GM19438 (cell line): ENCODE measurements at regions not wholly inside any gene's neighbourhood (a gene's known extent, or its start where the extent isn't known, plus 50 kb on each side); places are given as distances from the start of the nearest gene placed in this dataset.
"Not testable (repeated sequence)": the region's sequence is repeated elsewhere in the genome, so short reads cannot be mapped to it uniquely, and the experiment has no call there.

Experiments used
- ATAC-seq: cut with Tn5 transposase; IDR thresholded peaks from one replicate; pipeline ENCODE4 v1.9.1; 2021; ENCODE audit warnings: low read depth; ENCODE audit not compliant: unreplicated experiment

DNA sequence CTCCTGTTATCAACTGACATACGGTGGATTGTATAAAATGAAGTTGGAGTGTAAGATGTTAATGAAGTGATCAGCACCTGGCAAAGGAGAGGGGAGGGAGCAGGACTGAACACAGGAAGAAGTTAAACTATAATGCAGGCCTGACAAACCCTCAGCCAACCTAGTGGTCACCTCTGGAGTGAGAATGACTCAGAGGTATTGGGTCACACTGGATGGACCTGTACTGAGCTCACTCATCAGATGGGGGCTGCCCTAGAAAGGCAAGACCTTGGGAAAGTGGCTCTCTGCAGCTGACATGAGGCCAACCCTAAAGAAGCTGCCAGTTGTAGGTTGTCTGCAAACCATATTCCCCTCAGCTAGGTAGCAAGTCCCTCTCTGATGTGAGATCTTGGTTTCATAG, 193.3 kb upstream of the HTR1E start:
- no peak for ATAC-seq

DNA sequence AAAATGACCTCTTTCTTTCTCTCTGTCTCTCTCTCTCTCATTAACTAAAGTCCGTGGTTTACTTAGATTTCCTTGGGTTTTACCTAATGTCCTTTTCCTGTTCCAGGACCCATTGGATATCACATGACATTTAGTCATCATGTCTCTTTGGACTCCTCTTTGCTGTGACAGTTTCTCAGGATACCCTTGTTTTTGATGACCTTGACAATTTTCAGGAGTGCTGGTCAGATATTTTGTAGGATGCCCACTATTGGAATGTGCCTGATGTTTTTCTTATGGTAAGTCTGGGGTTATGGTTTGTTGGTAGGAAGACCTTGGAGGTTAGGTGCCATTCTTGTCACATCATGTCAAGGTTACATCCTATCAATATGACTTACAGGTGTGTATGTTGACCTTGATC, 199.2 kb upstream of the HTR1E start:
- no peak for ATAC-seq

DNA sequence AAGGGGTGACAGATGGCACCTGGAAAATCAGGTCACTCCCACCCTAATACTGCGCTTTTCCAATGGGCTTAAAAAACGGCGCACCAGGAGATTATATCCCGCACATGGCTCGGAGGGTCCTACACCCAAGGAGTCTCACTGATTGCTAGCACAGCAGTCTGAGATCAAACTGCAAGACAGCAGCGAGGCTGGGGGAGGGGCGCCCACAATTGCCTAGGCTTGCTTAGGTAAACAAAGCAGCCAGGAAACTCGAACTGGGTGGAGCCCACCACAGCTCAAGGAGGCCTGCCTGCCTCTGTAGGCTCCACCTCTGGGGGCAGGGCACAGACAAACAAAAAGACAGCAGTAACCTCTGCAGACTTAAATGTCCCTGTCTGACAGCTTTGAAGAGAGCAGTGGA, 205.7 kb upstream of the HTR1E start:
- not testable (repeated sequence) for ATAC-seq

DNA sequence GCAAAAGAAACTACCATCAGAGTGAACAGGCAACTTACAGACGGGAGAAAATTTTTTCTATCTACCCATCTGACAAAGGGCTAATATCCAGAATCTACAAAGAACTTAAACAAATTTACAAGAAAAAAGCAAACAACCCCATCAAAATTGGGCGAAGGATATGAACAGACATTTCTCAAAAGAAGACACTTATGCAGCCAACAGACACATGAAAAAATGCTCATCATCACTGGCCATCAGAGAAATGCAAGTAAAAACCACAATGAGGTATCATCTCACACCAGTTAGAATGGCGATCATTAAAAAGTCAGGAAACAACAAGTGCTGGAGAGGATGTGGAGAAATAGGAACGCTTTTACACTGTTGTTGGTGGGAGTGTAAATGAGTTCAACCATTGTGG, 206.6 kb upstream of the HTR1E start:
- not testable (repeated sequence) for ATAC-seq

DNA sequence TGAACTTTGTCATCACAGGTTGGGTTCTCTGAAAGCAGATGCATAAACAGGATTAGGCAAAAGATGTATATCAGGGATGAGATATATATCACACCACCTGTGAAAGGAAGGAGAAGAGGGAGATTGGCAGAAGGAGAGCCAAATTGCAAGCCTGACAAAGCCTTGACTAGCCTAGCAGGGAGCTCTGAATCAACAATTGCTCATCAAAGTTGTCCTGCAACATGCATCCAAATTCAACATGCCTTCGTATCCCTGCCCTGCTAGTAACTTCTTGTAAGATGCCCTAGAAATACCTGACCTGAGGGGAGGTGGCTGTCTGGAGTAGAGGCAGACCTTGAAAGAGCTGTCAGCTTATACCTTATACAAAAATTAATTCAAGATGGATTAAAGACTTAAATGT, 207.1 kb upstream of the HTR1E start:
- ATAC-seq = no peak

DNA sequence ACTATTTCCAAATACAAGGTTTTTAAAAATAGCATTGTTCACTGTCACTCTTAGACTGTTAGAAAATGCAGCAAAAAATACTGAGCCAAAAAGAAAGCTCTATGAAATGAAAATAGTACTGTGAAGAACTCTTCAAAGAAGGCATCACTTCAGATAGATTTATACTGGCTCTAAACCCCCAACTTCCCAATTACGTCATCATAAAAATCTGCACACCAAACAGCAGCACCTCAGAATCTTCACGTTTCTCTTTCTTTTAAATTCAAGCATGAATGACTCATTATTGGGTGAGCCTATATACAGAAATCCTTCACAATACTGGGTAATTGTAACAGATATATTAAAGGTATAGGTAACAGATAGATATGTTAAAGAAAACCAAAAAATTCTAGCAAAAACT, 208.4 kb upstream of the HTR1E start:
- no peak for ATAC-seq

DNA sequence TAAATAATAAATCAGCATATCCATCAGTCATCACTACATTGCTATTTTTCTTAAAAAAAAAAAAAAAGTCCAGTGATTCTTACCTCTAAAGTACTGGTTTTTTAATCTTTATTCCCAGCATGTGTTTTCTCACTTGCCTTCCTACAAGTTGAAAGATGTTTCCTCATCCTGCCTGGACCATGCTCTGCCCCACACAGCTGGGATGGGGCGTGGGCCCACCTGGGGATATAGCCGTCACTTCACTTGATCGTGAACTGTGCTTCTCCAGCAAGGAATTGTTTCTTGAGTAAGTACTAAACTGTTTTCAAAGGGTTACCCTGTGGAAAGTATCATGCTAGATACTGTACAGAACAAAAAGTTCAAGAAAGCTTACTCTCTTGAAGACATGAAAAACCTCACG, 212.6 kb upstream of the HTR1E start:
- ATAC-seq = no peak

DNA sequence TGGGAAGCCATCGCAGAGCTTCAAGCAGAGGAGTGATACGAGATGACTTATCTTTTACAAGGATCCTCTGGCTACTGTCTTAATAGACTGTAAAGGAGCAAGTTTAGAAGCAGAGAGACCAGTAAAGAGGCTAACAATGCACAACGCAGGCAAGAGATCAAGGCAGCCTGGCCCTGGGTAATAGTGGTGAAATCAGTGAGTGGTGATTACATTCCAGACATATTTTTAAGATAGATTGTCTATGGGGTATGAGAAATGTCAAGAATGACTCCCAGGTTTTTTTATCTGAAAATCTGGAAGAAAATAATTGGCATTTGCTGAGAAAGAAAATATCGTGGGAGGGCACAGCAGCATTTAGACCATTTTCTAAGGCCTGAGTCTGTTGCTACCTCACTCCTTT, 213.6 kb upstream of the HTR1E start:
- ATAC-seq = no peak

DNA sequence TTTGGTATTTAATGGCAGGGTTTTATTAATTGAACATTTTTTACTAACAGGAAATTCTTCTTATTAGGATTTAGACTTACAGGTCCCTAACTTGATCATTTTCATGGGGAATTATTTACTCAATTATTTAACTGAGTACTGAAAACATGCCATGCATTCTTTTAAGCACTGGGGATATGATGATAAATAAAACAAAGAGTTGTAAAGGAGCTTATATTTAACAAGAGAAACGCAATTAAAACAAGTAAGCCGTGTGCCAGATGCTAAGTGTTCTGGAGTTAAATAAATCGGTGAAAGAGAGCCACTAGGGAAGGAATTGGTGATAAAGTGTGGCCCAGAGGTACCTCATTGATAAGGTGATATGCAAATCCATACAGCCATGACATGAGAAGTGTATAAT, 214.2 kb upstream of the HTR1E start:
- no peak for ATAC-seq

DNA sequence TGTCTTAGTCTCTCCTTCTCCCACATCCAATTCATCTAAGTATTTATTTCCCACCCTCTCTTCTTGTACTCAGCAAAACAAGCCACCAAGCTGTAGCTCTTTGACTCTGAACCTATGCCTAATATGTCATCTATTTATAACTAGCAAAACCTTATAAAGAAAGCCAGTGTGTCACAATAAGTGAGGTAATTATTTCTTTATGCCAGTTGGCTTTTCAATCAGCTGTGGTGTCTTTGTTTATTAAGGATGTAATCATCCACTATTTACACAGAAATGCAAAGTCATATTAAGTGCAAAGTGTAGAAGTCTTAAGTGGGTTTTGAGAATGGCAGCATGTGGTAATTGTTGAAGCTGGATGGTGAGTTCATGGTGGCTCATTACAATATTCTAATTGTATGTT, 215.2 kb upstream of the HTR1E start:
- no peak for ATAC-seq

DNA sequence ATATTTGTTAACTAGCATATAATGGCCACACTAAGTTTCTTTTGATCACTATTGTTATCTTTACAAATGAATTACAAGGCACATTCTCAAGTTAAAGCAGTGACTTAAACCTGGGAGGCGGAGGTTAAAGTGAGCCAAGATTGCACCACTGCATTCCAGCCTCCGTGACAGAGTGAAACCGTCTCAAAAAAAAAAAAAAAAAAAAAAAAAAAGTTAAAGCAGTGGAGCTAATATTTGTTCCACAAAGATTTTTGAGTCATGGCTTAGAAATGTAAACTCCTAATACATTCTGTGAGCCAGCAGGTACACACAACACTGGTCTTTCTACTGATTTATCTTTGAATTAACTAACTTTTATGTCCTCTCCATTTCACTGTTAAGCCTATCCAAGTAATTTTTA, 221.7 kb upstream of the HTR1E start:
- no peak for ATAC-seq

DNA sequence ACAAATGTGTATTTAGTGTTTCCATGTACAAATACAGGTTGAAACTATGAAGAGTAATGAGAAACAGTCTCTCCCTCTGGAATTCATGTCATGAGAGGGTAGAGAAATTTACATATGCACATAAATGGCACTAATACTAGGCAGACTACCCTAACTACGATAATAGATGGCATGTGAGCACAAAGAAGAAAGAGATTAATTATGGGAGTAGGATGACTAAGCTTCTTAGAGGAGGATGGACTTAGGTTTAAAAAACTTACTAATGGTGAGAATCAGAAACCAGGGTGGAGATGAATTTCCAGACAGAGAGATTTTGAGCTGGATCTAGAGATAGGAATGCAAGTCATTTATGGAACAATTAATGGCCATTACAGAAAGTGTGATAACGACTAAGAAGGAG, 225.3 kb upstream of the HTR1E start:
- ATAC-seq = no peak

DNA sequence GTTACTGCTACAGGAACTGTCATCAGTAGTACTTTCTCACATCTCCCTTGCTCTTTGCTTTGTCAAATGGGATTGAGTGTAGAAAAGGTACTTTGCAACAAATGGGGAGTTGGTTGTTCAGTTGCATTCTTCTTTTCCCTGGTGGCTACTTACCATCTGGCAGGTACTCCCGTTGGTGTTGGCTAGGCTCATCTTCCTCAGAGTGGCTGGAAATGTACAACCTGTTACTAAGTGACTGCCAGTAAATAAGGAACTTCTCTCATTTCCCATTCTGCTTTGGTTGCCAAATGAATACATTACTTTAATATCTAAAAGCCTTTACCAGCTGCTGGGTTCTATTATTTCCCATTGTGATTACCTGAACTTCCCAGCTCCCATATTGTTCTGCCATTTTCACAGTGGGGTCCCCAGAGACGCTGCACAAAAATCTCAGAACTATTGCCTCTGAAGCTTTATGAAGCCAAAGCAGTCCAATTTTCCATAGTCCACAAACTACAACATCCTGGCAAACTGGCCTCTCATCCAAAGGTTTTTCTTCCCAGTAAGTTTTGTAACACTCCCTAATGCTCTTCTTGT, 229.7 kb upstream of the HTR1E start:
- no peak for ATAC-seq

DNA sequence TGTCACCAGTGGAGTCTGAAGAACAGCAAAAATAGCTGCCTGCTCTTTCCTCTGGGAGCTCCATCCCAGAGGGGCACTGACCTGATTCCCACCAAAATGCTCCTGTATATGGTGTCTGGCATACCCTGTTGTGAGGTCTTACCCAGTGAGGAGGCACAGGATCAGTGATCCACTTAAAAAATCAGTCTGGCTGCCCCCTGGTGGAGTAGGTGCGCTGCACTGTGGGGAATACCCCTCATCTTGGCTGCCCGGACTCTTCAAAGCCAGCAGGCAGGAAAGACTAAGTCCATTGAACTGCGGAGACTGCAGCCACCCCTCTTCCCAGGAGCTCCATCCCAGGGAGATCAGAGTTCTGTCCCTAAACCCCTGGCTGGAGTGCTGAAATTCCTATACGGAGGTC, 230.9 kb upstream of the HTR1E start:
- no peak for ATAC-seq

DNA sequence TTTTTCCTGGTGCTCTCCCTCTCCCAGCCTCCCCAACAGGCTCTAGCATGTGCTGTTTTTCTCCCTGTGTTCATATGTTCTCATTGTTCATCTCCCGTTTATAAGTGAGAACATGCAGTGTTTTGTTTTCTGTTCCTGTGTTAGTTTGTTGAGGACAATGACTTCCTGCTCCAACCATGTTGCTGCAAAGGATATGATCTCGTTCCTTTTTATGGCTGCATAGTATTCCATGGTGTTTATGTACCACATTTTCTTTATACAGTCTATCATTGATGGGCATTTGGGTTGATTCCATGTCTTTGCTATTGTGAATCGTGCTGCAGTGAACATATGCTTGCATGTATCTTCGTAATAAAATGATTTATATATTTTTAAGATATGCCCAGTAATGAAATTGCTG, 236.1 kb upstream of the HTR1E start:
- ATAC-seq = not testable (repeated sequence)

DNA sequence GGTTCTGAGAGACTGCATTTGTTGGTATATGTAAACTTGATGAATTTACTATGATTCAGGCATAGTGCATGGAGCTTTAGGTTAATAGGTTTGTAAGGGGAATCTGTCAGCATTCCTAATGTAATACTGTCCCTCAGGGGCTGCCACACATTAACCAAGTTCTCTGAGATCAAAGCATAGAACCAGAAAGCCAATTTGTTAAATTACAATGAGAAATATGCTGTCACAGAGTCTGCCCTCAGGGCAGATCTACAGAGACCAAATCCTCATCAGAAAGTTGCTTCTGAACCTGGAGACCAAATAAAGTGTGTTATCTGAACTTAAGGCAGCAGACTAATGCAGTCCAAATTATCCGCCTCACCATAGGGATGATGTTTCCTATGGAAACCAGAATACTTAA, 250.8 kb upstream of the HTR1E start:
- no peak for ATAC-seq

DNA sequence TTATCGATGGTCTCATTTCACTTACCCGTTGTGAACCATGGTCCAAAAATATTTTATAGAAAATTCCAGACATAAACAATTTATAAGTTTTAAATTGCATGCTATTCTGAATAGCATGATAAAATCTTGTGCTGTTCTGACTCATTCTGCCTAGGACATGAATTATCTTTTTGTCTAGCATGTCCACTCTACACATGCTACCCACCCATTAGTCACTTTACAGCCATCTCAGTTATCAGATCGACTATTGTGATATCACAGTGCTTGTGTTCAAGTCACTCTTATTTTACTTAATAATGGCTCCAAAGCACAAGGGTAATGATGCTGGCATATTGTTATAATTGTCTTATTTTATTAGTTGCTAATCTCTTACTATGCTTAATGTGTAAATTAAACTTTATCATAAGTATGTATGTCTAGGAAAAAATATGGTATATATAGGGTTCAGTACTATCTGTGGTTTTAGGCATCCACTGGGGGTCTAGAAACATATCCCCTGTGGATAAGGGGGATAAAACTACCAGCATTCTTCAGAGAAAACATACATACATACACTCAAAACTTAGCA, 252.0 kb upstream of the HTR1E start:
- no peak for ATAC-seq

DNA sequence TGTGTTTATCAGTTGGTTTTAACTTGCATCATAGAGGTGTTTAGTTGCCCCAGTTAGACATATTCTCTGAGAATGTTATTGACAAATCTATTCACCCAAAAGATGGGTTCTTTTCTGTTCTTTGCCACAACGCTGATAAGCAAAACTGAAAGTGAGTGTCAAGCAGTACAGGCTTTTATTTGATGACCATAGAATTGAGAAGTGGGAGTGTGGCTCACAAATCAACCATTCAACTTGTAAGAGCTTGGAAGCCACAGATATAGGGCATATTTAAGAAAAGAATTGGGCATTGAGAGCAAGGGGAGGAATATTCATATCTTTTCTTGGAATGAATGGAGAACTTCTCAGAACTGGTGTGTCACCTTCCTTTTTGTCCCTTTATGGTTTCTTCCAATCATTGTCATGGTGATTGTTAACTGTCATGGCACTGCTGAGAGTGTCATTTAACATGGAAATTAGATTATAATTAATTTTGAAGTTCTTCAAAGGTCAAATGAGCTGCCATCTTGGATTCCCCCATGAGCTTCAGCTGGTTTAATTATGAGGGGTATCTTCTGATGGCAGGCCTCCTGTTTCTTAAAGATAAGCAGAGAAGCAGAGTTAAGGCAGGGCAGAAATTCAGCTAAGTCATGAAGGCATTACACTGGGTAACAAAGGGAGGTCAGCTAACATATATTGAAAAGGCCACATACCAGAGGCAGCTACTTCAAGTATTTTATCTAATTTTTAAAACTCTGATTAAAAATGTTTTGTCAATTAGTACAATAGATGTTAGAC, 254.0 kb upstream of the HTR1E start:
- ATAC-seq = no peak

DNA sequence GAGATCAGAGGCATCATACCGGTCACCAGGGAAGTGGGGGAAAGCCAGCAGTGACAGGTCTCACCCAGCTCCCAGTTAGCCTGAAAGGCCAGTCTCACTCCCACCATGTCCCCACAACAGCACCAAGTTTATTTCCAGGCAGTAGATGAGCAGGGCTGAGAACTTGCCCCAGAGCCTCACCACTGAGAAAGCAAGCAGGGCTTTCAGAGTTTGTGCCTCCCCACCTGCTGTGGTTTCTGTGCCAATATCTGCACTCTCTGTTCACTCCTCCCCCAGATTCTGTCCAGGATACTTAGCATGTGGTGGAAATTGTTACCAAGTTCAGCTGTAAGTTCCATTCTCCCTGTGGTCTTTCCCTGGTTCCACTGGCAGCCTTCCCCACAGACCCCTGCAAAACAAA, 255.0 kb upstream of the HTR1E start:
- no peak for ATAC-seq

DNA sequence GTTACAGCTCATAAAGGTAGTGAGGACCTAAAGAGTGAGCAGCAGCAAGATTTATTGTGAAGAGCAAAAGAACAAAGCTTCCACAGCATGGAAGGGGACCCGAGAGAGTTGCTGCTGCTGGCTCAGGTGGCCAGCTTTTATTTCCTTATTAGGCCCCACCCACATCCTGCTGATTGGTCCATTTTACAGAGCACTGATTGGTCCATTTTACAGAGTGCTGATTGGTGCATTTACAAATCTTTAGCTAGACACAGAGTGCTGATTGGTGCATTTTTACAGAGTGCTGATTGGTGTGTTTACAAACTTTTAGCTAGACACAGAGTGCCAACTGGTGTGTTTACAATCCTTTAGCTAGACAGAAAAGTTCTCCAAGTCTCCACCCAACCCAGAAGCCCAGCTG, 256.2 kb upstream of the HTR1E start:
- not testable (repeated sequence) for ATAC-seq

DNA sequence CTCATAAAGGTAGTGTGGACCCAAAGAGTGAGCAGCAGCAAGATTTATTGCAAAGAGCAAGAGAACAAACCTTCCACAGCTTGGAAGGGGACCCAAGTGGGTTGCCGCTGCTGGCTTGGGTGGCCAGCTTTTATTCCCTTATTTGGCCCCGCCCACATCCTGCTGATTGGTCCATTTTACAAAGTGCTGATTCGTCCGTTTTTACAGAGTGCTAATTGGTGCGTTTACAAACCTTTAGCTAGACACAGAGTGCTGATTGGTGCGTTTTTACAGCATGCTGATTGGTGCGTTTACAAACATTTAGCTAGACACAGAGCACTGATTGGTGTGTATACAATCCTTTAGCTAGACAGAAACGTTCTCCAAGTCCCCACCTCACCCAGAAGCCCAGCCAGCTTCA, 265.2 kb upstream of the HTR1E start:
- not testable (repeated sequence) for ATAC-seq

DNA sequence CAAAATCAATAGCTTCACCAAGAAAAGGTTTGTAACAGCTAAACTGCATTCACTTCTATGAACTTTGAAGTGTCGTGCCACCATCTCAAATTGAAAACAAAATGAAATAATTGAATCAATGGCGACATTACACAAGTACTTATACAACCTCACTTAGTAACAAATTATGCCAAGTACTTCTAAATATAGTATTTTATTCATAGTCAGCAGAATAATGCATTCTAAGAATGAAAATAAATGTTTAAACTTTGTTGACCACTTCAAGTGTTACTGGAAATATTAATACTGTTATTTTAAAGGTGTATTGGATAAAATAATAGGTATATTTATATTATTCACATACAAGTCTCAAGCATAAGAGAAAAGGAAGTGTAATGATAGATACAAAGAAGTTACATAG, 280.1 kb upstream of the HTR1E start:
- no peak for ATAC-seq
